ENCODE measurements at regions not wholly inside any gene's neighbourhood (a gene's known extent, or its start where the extent isn't known, plus 50 kb on each side); places are given as distances from the start of the nearest gene placed in this dataset.
"Not testable (repeated sequence)": the region's sequence is repeated elsewhere in the genome, so short reads cannot be mapped to it uniquely, and the experiment has no call there.

DNA sequence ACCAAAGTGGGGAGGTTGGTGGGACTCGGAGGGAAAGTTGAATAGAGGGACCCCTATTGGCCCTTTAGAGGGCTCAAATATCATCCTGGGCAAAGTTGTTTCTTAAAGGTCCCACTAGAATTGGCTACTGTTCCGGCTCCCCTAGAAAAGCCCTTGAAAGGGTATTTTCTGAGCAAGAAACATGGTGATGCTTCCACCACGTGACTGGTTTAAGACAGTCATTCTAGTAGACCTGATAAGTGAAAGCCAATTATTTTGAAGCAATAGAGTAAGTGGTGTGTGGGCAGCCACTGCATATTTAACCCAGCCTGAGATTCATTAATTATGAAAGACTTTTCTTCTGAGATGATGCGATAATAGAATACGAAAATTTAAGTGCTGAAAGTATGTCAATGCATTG, 253.3 kb downstream of the BCL2L11 start:
- H3K27me3 ChIP-seq (ENCODE audit: control insufficient read depth in 1 of 2, insufficient read depth in 2 of 2, low read length in 2 of 2); H3K27ac ChIP-seq (ENCODE audit: low read depth in 2 of 2, low read length in 1 of 2); H3K9me3 ChIP-seq (ENCODE audit: control insufficient read depth in 2 of 2, insufficient read depth in 1 of 2, low read depth in 1 of 2, low read length in 1 of 2); H3K4me3 ChIP-seq (ENCODE audit: low read depth in 1 of 2, low read length in 2 of 2); H3K36me3 ChIP-seq (ENCODE audit: control insufficient read depth in 2 of 2, insufficient read depth in 2 of 2, low read length in 1 of 2); H3K4me1 ChIP-seq (ENCODE audit: control insufficient read depth in 2 of 2, insufficient read depth in 2 of 2, low read length in 1 of 2): not testable (repeated sequence)
- WGBS, 2 donors: 88 to 89% methylated on average over 5 of the region's 5 CpGs

DNA sequence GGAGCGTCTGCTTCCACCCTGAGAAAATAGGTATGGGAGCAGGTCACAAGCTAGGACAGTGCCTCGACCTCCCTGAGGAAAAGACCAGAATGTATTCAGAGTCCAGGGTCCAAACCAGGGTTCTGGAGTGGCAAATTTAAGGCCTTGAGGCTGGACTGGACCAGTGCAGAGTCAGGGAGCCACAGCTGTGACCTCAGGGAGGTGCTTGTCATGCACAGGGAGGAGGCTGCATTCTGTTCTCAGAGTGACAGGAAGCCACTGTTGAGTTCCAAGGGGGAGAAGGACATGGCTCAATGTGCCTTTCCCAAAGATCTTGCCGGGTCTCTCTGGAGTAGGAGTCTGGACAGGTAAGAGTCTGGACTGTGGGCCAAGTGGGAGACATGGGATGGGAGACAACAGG, 254.0 kb downstream of the BCL2L11 start:
- not testable (repeated sequence) for H3K4me3 ChIP-seq (ENCODE audit: low read depth in 1 of 2, low read length in 2 of 2); H3K36me3 ChIP-seq (ENCODE audit: control insufficient read depth in 2 of 2, insufficient read depth in 2 of 2, low read length in 1 of 2); H3K4me1 ChIP-seq (ENCODE audit: control insufficient read depth in 2 of 2, insufficient read depth in 2 of 2, low read length in 1 of 2); H3K27me3 ChIP-seq (ENCODE audit: control insufficient read depth in 1 of 2, insufficient read depth in 2 of 2, low read length in 2 of 2); H3K9me3 ChIP-seq (ENCODE audit: control insufficient read depth in 2 of 2, insufficient read depth in 1 of 2, low read depth in 1 of 2, low read length in 1 of 2); H3K27ac ChIP-seq (ENCODE audit: low read depth in 2 of 2, low read length in 1 of 2)
- WGBS, 2 donors: 91 to 93% methylated on average over 1 to 2 of the region's 3 CpGs

DNA sequence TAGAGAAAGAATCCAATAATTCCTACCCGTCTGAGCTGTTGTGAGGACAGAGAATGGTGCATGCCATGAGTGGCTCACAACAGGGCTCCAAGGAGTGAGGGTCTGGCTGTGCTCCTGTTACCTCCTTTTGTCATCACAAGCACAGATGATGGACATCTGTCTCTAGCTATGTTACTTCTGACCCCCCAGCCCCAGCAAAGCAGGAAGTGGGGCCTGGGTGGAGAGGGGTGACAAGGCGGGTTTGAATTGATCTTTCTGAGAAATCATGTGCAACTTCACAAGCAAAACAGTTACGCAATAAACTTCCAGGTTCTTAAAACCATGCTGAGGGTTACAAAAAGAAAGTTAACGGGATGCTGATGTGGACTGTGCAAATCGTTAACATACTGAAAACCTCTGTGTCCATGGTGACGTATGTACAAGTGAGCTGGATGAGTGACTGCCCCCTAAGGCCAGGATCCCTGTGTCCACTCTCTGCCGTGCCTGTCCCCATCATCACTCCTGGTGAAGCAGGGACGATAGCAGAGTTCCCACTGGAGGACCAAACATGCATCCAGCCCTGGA, 254.7 kb downstream of the BCL2L11 start:
- not testable (repeated sequence) for H3K4me3 ChIP-seq (ENCODE audit: low read depth in 1 of 2, low read length in 2 of 2); H3K27me3 ChIP-seq (ENCODE audit: control insufficient read depth in 1 of 2, insufficient read depth in 2 of 2, low read length in 2 of 2); H3K27ac ChIP-seq (ENCODE audit: low read depth in 2 of 2, low read length in 1 of 2); H3K9me3 ChIP-seq (ENCODE audit: control insufficient read depth in 2 of 2, insufficient read depth in 1 of 2, low read depth in 1 of 2, low read length in 1 of 2); H3K4me1 ChIP-seq (ENCODE audit: control insufficient read depth in 2 of 2, insufficient read depth in 2 of 2, low read length in 1 of 2); H3K36me3 ChIP-seq (ENCODE audit: control insufficient read depth in 2 of 2, insufficient read depth in 2 of 2, low read length in 1 of 2)
- WGBS, 2 donors: 82 to 92% methylated on average over 7 to 8 of the region's 8 CpGs

DNA sequence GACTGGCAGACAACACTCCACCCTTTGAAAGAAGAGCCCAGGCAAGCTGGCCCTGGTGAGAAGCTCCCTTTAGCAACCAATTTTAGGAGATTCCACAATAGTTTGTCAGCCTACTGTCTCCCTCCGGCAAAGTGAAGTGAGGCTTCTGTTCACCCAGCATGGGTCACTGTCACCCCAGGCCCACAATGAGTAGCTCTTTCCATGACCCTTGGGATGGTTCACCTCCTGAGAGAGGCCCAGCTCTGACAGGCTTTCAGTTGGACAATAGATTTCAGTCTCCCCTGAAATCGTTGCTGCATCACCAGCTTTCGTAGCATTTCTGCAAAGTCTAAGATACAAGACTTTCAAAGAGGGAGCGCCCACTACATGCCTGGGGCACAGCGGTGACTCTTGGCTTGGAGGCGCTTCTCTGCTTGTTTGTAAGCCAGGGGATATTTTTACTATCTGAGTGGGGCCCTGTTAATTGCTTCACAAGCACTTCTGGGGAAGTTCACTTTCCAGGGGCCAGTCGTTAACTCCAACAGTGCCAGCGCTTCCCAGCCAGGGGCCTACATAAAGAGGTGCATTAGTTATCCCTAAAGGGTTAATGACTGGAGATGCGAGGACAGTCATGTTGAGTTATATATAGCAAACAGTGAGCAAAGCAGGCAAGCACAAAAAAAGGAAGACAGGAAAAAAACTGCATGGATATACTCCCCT, 255.7 kb downstream of the BCL2L11 start:
- not testable (repeated sequence) for H3K36me3 ChIP-seq (ENCODE audit: control insufficient read depth in 2 of 2, insufficient read depth in 2 of 2, low read length in 1 of 2); H3K27me3 ChIP-seq (ENCODE audit: control insufficient read depth in 1 of 2, insufficient read depth in 2 of 2, low read length in 2 of 2); H3K9me3 ChIP-seq (ENCODE audit: control insufficient read depth in 2 of 2, insufficient read depth in 1 of 2, low read depth in 1 of 2, low read length in 1 of 2); H3K27ac ChIP-seq (ENCODE audit: low read depth in 2 of 2, low read length in 1 of 2); H3K4me3 ChIP-seq (ENCODE audit: low read depth in 1 of 2, low read length in 2 of 2); H3K4me1 ChIP-seq (ENCODE audit: control insufficient read depth in 2 of 2, insufficient read depth in 2 of 2, low read length in 1 of 2)
- WGBS, 2 donors: 71 to 72% methylated on average over 2 to 3 of the region's 9 CpGs

GRCh38 chr2:111376971-111377352, 256.2 kb downstream of the BCL2L11 start:
- not testable (repeated sequence) for H3K36me3 ChIP-seq (ENCODE audit: control insufficient read depth in 2 of 2, insufficient read depth in 2 of 2, low read length in 1 of 2); H3K9me3 ChIP-seq (ENCODE audit: control insufficient read depth in 2 of 2, insufficient read depth in 1 of 2, low read depth in 1 of 2, low read length in 1 of 2); H3K27ac ChIP-seq (ENCODE audit: low read depth in 2 of 2, low read length in 1 of 2); H3K4me1 ChIP-seq (ENCODE audit: control insufficient read depth in 2 of 2, insufficient read depth in 2 of 2, low read length in 1 of 2); H3K27me3 ChIP-seq (ENCODE audit: control insufficient read depth in 1 of 2, insufficient read depth in 2 of 2, low read length in 2 of 2); H3K4me3 ChIP-seq (ENCODE audit: low read depth in 1 of 2, low read length in 2 of 2)
- 67 to 80% methylated on average over 5 of the region's 7 CpGs for WGBS, 2 donors

DNA sequence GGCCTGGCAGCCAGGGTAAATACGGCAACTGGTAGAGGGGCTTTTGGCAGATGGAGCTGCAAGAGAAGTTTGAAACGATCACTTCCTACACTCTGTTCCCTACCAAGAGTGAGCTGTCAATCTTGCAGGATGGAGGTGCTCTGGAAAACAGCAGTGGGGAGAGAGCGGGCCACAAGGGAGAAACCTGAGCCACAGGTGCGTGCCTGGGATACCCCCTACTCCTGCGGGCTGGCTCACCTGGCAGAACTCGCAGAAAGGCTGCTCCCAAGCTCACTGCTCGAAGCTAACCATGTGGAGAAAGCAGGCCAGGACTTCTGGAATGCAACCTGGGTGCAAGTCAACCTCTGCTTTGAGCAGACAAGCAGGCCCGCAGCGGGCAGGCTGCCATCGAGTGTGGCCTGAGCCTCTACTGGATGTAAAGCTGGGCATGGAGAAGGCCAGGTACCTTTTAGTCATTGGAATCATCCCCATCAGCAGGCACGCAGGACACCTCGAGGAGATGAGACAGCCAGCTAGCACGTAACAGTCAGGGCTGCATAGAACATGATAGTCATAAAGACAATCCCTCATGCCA, 256.8 kb downstream of the BCL2L11 start:
- H3K27me3 ChIP-seq (ENCODE audit: control insufficient read depth in 1 of 2, insufficient read depth in 2 of 2, low read length in 2 of 2); H3K27ac ChIP-seq (ENCODE audit: low read depth in 2 of 2, low read length in 1 of 2); H3K4me3 ChIP-seq (ENCODE audit: low read depth in 1 of 2, low read length in 2 of 2); H3K9me3 ChIP-seq (ENCODE audit: control insufficient read depth in 2 of 2, insufficient read depth in 1 of 2, low read depth in 1 of 2, low read length in 1 of 2); H3K36me3 ChIP-seq (ENCODE audit: control insufficient read depth in 2 of 2, insufficient read depth in 2 of 2, low read length in 1 of 2); H3K4me1 ChIP-seq (ENCODE audit: control insufficient read depth in 2 of 2, insufficient read depth in 2 of 2, low read length in 1 of 2): not testable (repeated sequence)
- WGBS, 2 donors: 91 to 97% methylated on average over 3 to 5 of the region's 13 CpGs

DNA sequence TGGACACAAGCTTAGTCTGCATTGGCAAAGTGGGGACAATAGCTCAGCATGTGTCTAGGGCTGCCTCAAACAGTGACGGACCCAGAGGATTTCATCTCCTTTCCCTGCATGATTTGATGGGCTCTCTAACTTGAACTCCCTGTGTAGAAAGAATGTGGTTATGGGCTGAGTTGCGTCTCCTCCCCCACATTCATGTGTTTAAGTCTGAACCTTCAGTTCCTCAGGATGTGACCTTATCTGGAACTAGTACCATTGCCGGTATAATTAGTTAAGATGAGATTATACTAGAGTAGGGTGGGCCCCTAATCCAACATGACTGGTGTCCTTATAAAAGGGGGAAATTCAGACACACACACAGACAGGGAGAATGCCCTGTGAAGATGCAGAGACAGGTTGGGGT, 257.6 kb downstream of the BCL2L11 start:
- not testable (repeated sequence) for H3K27me3 ChIP-seq (ENCODE audit: control insufficient read depth in 1 of 2, insufficient read depth in 2 of 2, low read length in 2 of 2); H3K4me3 ChIP-seq (ENCODE audit: low read depth in 1 of 2, low read length in 2 of 2); H3K4me1 ChIP-seq (ENCODE audit: control insufficient read depth in 2 of 2, insufficient read depth in 2 of 2, low read length in 1 of 2); H3K36me3 ChIP-seq (ENCODE audit: control insufficient read depth in 2 of 2, insufficient read depth in 2 of 2, low read length in 1 of 2); H3K9me3 ChIP-seq (ENCODE audit: control insufficient read depth in 2 of 2, insufficient read depth in 1 of 2, low read depth in 1 of 2, low read length in 1 of 2); H3K27ac ChIP-seq (ENCODE audit: low read depth in 2 of 2, low read length in 1 of 2)
- WGBS, 2 donors: no CpG with 5 or more reads among the region's 3 CpGs

- H3K4me1 ChIP-seq (ENCODE audit: control insufficient read depth in 2 of 2, insufficient read depth in 2 of 2, low read length in 1 of 2): not testable (repeated sequence)
These were observed 260.2 kb downstream of the BCL2L11 start for GRCh38 chr2:111380733-111381439.

DNA sequence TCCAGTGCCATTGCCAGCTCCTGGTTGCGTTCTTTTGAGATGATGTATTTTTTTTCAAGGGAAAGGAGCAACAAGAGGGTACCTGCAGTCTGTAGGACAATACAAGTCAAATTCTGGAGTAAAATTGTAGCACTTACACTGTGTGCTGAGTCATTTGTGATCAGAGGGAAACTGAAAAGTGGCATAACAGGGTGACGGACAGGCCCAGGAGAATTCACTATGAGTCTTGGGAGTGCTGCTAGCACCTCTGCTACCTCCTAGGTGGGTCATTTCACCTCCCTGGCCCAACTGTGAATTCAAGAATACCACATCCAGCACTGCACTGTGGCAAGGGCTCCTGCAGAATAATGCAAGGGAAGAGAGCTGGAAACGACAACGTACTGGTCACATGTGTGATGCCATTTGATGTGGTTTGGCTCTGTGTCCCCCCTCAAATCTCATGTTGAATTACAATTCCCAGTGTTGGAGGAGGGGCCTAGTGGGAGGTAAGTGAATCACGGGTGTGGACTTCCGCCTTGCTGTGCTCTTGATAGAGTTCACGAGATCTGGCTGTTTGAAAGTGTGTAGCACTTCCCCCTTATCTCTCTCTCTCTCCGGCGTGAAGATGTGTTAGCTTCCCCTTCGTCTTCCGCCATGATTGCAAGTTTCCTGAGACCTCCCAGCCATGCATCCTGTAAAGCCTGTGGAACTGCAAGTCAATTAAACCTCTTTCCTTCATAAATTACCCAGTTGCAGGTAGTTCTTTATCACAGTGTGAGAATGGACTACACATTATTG, 261.0 kb downstream of the BCL2L11 start:
- H3K27ac ChIP-seq (ENCODE audit: low read depth in 2 of 2, low read length in 1 of 2); H3K4me3 ChIP-seq (ENCODE audit: low read depth in 1 of 2, low read length in 2 of 2); H3K4me1 ChIP-seq (ENCODE audit: control insufficient read depth in 2 of 2, insufficient read depth in 2 of 2, low read length in 1 of 2); H3K27me3 ChIP-seq (ENCODE audit: control insufficient read depth in 1 of 2, insufficient read depth in 2 of 2, low read length in 2 of 2); H3K9me3 ChIP-seq (ENCODE audit: control insufficient read depth in 2 of 2, insufficient read depth in 1 of 2, low read depth in 1 of 2, low read length in 1 of 2); H3K36me3 ChIP-seq (ENCODE audit: control insufficient read depth in 2 of 2, insufficient read depth in 2 of 2, low read length in 1 of 2): not testable (repeated sequence)
- WGBS, 2 donors: 90 to 91% methylated on average over 9 of the region's 11 CpGs

More at GRCh38 chr2:111380733-111381439, 260.2 kb downstream of the BCL2L11 start:
- not testable (repeated sequence) for H3K36me3 ChIP-seq (ENCODE audit: control insufficient read depth in 2 of 2, insufficient read depth in 2 of 2, low read length in 1 of 2); H3K27ac ChIP-seq (ENCODE audit: low read depth in 2 of 2, low read length in 1 of 2); H3K27me3 ChIP-seq (ENCODE audit: control insufficient read depth in 1 of 2, insufficient read depth in 2 of 2, low read length in 2 of 2); H3K4me3 ChIP-seq (ENCODE audit: low read depth in 1 of 2, low read length in 2 of 2); H3K9me3 ChIP-seq (ENCODE audit: control insufficient read depth in 2 of 2, insufficient read depth in 1 of 2, low read depth in 1 of 2, low read length in 1 of 2)
- 80 to 87% methylated on average over 4 of the region's 5 CpGs for WGBS, 2 donors

Measured in esophagus (tissue), 2 donors.